SH-SY5Y (cell line): ENCODE measurements at regions not wholly inside any gene's neighbourhood (a gene's known extent, or its start where the extent isn't known, plus 50 kb on each side); places are given as distances from the start of the nearest gene placed in this dataset.

Experiments used
- GATA2 ChIP-seq: IDR thresholded peaks from 2 replicates; pipeline ENCODE4 v1.6.1; 2011; ENCODE audit warnings: mild to moderate bottlenecking, low read depth, low read length
- GATA3 ChIP-seq: IDR thresholded peaks from 2 replicates; pipeline ENCODE4 v1.6.1; 2011; ENCODE audit warnings: low read depth, mild to moderate bottlenecking, low read length, moderate library complexity

- no peak for TF ChIP-seq GATA3
- no peak for TF ChIP-seq GATA2
These were observed 50.8 kb upstream of the PCSK1 start for GRCh38 chr5:96483878-96484277.

GRCh38 chr5:96487859-96488258, 54.8 kb upstream of the PCSK1 start:
- TF ChIP-seq GATA2 (no peak), GATA3 (no peak)

- TF ChIP-seq GATA2 (no peak), GATA3 (no peak)
These were observed 56.5 kb upstream of the PCSK1 start for GRCh38 chr5:96489532-96489931.

- TF ChIP-seq GATA3 (no peak), GATA2 (no peak)
These were observed 59.5 kb upstream of the PCSK1 start for GRCh38 chr5:96492459-96493047.

- TF ChIP-seq GATA2, result no peak
- no peak for TF ChIP-seq GATA3
These were observed 60.3 kb upstream of the PCSK1 start for GRCh38 chr5:96493219-96493790.

- TF ChIP-seq GATA2 (no peak), GATA3 (no peak)
These were observed 66.8 kb upstream of the PCSK1 start for GRCh38 chr5:96499753-96500345.

GRCh38 chr5:96501991-96502646, 69.1 kb upstream of the PCSK1 start:
- no peak for TF ChIP-seq GATA3
- no peak for TF ChIP-seq GATA2

GRCh38 chr5:96503501-96504236, 70.6 kb upstream of the PCSK1 start:
- TF ChIP-seq GATA3, result no peak
- TF ChIP-seq GATA2, result no peak

GRCh38 chr5:96506376-96506775, 73.3 kb upstream of the PCSK1 start:
- TF ChIP-seq GATA3, result no peak
- TF ChIP-seq GATA2, result no peak

- TF ChIP-seq GATA3, result no peak
- no peak for TF ChIP-seq GATA2
These were observed 73.9 kb upstream of the PCSK1 start for GRCh38 chr5:96506866-96507527.

- TF ChIP-seq GATA3 (no peak), GATA2 (no peak)
These were observed 76.3 kb upstream of the PCSK1 start for GRCh38 chr5:96509316-96509715.

GRCh38 chr5:96509721-96510350, 76.8 kb upstream of the PCSK1 start:
- no peak for TF ChIP-seq GATA2
- no peak for TF ChIP-seq GATA3

GRCh38 chr5:96516631-96517071, 83.6 kb upstream of the PCSK1 start:
- no peak for TF ChIP-seq GATA3
- no peak for TF ChIP-seq GATA2

- no peak for TF ChIP-seq GATA2
- no peak for TF ChIP-seq GATA3
These were observed 84.2 kb upstream of the PCSK1 start for GRCh38 chr5:96517295-96517694.
